ENCODE measurements at regions not wholly inside any gene's neighbourhood (a gene's known extent, or its start where the extent isn't known, plus 50 kb on each side); places are given as distances from the start of the nearest gene placed in this dataset.

DNA sequence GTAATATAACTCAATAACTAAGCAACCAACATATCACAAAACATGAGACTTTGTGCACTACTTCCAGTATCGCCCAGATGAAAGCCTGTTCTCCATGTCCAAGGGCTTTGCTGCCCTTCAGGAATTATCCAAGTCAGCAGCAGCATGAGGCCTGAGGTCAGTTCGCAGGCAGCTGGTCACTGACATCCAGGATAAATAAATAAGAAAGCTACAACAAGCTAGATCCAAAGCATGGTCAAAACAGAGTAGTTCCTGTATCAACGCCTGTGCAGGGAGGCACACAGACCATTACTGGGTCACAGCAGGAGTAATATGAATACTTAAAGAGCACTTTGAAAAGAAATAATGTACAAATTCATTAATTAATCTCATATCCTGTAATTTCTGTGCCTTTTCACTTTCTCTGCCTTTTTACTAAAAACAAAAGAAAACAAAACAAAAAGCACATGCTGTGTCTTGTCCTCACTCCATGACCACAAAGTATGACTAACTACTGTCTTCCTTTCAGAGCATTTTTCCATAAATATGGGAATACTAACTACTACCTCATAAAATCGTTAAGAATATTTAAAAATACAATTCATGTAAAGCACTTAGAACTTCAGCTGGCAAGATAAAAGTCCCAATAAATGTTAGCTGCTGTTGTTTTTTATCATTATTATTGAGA lies 374.9 kb upstream of the IRAK1BP1 start:
- Histone ChIP-seq H3K4me2 (ENCODE audit: low read length) (no peak overlapping the region), H3K9ac (ENCODE audit: low read length) (no peak overlapping the region), H3K27ac (ENCODE audit: low read depth, low read length, poor library complexity, severe bottlenecking) (no peak overlapping the region), H3K4me3 (ENCODE audit: low read depth, low read length, poor library complexity, severe bottlenecking) (no peak overlapping the region), H4K20me1 (ENCODE audit: insufficient read depth, low read length) (no peaks in the 10 kb centered on the region), H2AFZ (ENCODE audit: low read length) (no peak overlapping the region), H3K36me3 (ENCODE audit: insufficient read depth, low read length) (no peaks in the 10 kb centered on the region), H3K4me1 (ENCODE audit: insufficient read depth, low read length, severe bottlenecking) (no peaks in the 10 kb centered on the region), H3K9me3 (ENCODE audit: low read length) (no peaks in the 10 kb centered on the region), H3F3A (ENCODE audit: insufficient read depth, low read length) (no peaks in the 10 kb centered on the region), H3K79me2 (ENCODE audit: insufficient read depth, low read length) (no peaks in the 10 kb centered on the region), H3K27me3 (ENCODE audit: insufficient read depth, low read length) (no peaks in the 10 kb centered on the region), H3K9me2 (ENCODE audit: low read depth, low read length) (no peaks in the 10 kb centered on the region)
- TF ChIP-seq CTCF (IDR thresholded peaks at IDR 0.05; ENCODE audit: low read length) (no peak), EZH2 (IDR thresholded peaks at IDR 0.05; ENCODE audit: borderline replicate concordance, low read length) (no peak)

DNA sequence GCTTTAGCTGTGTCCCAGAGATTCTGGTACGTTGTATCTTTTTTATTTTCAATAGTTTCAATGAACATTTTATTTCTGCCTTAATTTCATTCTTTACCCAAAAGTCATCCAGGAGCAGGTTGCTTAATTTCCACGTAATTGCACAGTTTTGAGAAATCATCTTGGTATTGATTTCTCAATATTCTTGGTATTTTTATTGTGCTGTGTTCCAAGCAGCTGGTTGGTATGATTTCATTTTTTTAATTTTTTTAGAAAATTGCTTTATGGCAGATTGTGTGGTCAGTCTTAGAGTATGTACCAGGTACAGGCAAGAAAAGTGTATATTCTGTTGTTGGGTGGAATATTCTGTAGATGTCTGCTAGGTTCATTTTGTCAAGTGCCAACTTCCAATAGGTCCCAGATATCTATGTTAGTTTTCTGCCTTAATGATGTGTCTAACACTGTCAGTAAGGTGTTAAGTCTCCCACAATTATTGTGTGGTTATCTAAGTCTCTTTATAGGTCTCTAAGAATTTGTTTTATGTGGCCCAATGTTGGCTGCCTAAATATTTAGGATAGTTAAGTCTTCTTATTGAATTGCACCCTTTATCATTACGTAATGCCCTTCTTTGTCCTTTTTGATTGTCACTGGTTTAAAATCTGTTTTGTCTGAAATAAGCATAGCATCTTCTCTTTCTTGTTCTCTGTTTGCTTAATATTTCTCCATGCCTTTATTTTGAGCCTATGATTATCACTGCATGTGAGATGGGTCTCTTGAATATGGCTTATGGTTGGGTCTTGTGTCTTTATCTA lies 366.9 kb upstream of the IRAK1BP1 start:
- no peak for TF ChIP-seq CTCF (IDR thresholded peaks at IDR 0.05; ENCODE audit: low read length)
- no peak for TF ChIP-seq EZH2 (IDR thresholded peaks at IDR 0.05; ENCODE audit: borderline replicate concordance, low read length)
- Histone ChIP-seq H3K4me2 (ENCODE audit: low read length) (no peak overlapping the region), H3K36me3 (ENCODE audit: insufficient read depth, low read length) (no peaks in the 10 kb centered on the region), H3K4me3 (ENCODE audit: low read depth, low read length, poor library complexity, severe bottlenecking) (no peak overlapping the region), H3K9me3 (ENCODE audit: low read length) (no peaks in the 10 kb centered on the region), H3K9ac (ENCODE audit: low read length) (no peak overlapping the region), H2AFZ (ENCODE audit: low read length) (no peak overlapping the region), H3K9me2 (ENCODE audit: low read depth, low read length) (no peaks in the 10 kb centered on the region), H4K20me1 (ENCODE audit: insufficient read depth, low read length) (no peaks in the 10 kb centered on the region), H3K27ac (ENCODE audit: low read depth, low read length, poor library complexity, severe bottlenecking) (no peak overlapping the region), H3K79me2 (ENCODE audit: insufficient read depth, low read length) (no peaks in the 10 kb centered on the region), H3F3A (ENCODE audit: insufficient read depth, low read length) (no peaks in the 10 kb centered on the region), H3K27me3 (ENCODE audit: insufficient read depth, low read length) (no peaks in the 10 kb centered on the region), H3K4me1 (ENCODE audit: insufficient read depth, low read length, severe bottlenecking) (no peaks in the 10 kb centered on the region)

- no peaks in the 10 kb centered on the region for H3K4me1 ChIP-seq (ENCODE audit: insufficient read depth, low read length, severe bottlenecking)
- H3K27ac ChIP-seq (ENCODE audit: low read depth, low read length, poor library complexity, severe bottlenecking): no peak overlapping the region
- H3K79me2 ChIP-seq (ENCODE audit: insufficient read depth, low read length): no peaks in the 10 kb centered on the region
- no peak overlapping the region for H3K9ac ChIP-seq (ENCODE audit: low read length)
- H2AFZ ChIP-seq (ENCODE audit: low read length): no peak overlapping the region
- no peaks in the 10 kb centered on the region for H3F3A ChIP-seq (ENCODE audit: insufficient read depth, low read length)
- H4K20me1 ChIP-seq (ENCODE audit: insufficient read depth, low read length): no peaks in the 10 kb centered on the region
- TF ChIP-seq CTCF (IDR thresholded peaks at IDR 0.05; ENCODE audit: low read length): no peak
- H3K9me3 ChIP-seq (ENCODE audit: low read length): no peaks in the 10 kb centered on the region
- no peak overlapping the region for H3K4me3 ChIP-seq (ENCODE audit: low read depth, low read length, poor library complexity, severe bottlenecking)
- H3K4me2 ChIP-seq (ENCODE audit: low read length): no peak overlapping the region
- no peaks in the 10 kb centered on the region for H3K9me2 ChIP-seq (ENCODE audit: low read depth, low read length)
- H3K27me3 ChIP-seq (ENCODE audit: insufficient read depth, low read length): no peaks in the 10 kb centered on the region
- no peaks in the 10 kb centered on the region for H3K36me3 ChIP-seq (ENCODE audit: insufficient read depth, low read length)
These were observed 364.9 kb upstream of the IRAK1BP1 start for GRCh38 chr6:78502386-78502887.

Data from OCI-LY1 (cell line).